ENCODE measurements at regions not wholly inside any gene's neighbourhood (a gene's known extent, or its start where the extent isn't known, plus 50 kb on each side); places are given as distances from the start of the nearest gene placed in this dataset.
A peak's percentile ranks its signal among the peaks of the same experiment; 100 is the strongest.

- no peak for DNase-seq
Measured at GRCh38 chr10:90504172-90504571, 353.7 kb downstream of the HTR7 start.

- no peak for DNase-seq
Measured at GRCh38 chr10:90526721-90527120, 331.1 kb downstream of the HTR7 start.

GRCh38 chr10:90530521-90530920 is 327.3 kb downstream of the HTR7 start:
- no peak for DNase-seq

GRCh38 chr10:90557385-90557784 is 300.5 kb downstream of the HTR7 start:
- no peak for DNase-seq

GRCh38 chr10:90560331-90560730 is 297.5 kb downstream of the HTR7 start:
- no peak for DNase-seq

GRCh38 chr10:90561666-90562065 is 296.2 kb downstream of the HTR7 start:
- DNase-seq: no peak

- DNase-seq: no peak
Measured at GRCh38 chr10:90571481-90572258, 286.2 kb downstream of the HTR7 start.

GRCh38 chr10:90575125-90575524 is 282.7 kb downstream of the HTR7 start:
- DNase-seq: no peak

- DNase-seq: no peak
Measured at GRCh38 chr10:90577569-90577968, 280.3 kb downstream of the HTR7 start.

GRCh38 chr10:90579602-90580242 is 278.1 kb downstream of the HTR7 start:
- DNase-seq: no peak

- no peak for DNase-seq
Measured at GRCh38 chr10:90583416-90583815, 274.4 kb downstream of the HTR7 start.

- DNase-seq: no peak
Measured at GRCh38 chr10:90587081-90587491, 270.8 kb downstream of the HTR7 start.

- DNase-seq: no peak
Measured at GRCh38 chr10:90587561-90587960, 270.3 kb downstream of the HTR7 start.

GRCh38 chr10:90588222-90588621 is 269.6 kb downstream of the HTR7 start:
- DNase-seq: no peak

GRCh38 chr10:90589825-90590224 is 268.0 kb downstream of the HTR7 start:
- DNase-seq: no peak

GRCh38 chr10:90591629-90592028 is 266.2 kb downstream of the HTR7 start:
- no peak for DNase-seq

- DNase-seq: peak; percentile 44
Measured at GRCh38 chr10:90592638-90593302, 265.1 kb downstream of the HTR7 start.

GRCh38 chr10:90598513-90598912 is 259.3 kb downstream of the HTR7 start:
- no peak for DNase-seq

GRCh38 chr10:90602862-90603610 is 254.8 kb downstream of the HTR7 start:
- DNase-seq: no peak

- no peak for DNase-seq
Measured at GRCh38 chr10:90604636-90605035, 253.2 kb downstream of the HTR7 start.

GRCh38 chr10:90605506-90605905 is 252.3 kb downstream of the HTR7 start:
- DNase-seq: no peak

GRCh38 chr10:90612276-90612675 is 245.6 kb downstream of the HTR7 start:
- no peak for DNase-seq

GRCh38 chr10:90614631-90615030 is 243.2 kb downstream of the HTR7 start:
- DNase-seq: no peak

All from GDM1 (cell line).